HUES6 (cell line): ENCODE measurements at regions not wholly inside any gene's neighbourhood (a gene's known extent, or its start where the extent isn't known, plus 50 kb on each side); places are given as distances from the start of the nearest gene placed in this dataset.

Experiments
- H3K27ac ChIP-seq: 2 replicates; pipeline ENCODE4 v1.7.0; 2013; ENCODE audit warnings: low read depth, mild to moderate bottlenecking, low read length, inconsistent platforms
- H3K27me3 ChIP-seq: 2 replicates; pipeline ENCODE4 v1.6.1; 2013; ENCODE audit warnings: low read length; ENCODE audit not compliant: control insufficient read depth, insufficient read depth
- H3K36me3 ChIP-seq: 2 replicates; pipeline ENCODE4 v1.6.1; 2013; ENCODE audit warnings: low read length; ENCODE audit not compliant: control insufficient read depth, insufficient read depth
- H3K4me1 ChIP-seq: 2 replicates; pipeline ENCODE4 v1.6.1; 2013; ENCODE audit warnings: low read length; ENCODE audit not compliant: control insufficient read depth, insufficient read depth
- H3K4me3 ChIP-seq: 2 replicates; pipeline ENCODE4 v1.5.1; 2013; ENCODE audit warnings: low read depth, low read length
- H3K9ac ChIP-seq: one replicate; pipeline ENCODE4 v1.6.1; 2013; ENCODE audit warnings: mild to moderate bottlenecking, low read length
- H3K9me3 ChIP-seq: 2 replicates; pipeline ENCODE4 v1.6.1; 2013; ENCODE audit warnings: low read depth, low read length; ENCODE audit not compliant: control insufficient read depth, insufficient read depth

- Histone ChIP-seq H3K36me3 (no peaks in the 10 kb centered on the region), H3K9me3 (no peaks in the 10 kb centered on the region), H3K27me3 (no peaks in the 10 kb centered on the region), H3K27ac (no peak overlapping the region), H3K4me3 (no peak overlapping the region), H3K4me1 (peaks cover 31% of the 10 kb centered on the region), H3K9ac (no peak overlapping the region)
Observed at GRCh38 chr1:56189946-56190805, 389.2 kb downstream of the PLPP3 start.

GRCh38 chr1:56189454-56189853, 389.9 kb downstream of the PLPP3 start:
- H3K9ac ChIP-seq: no peak overlapping the region
- no peak overlapping the region for H3K27ac ChIP-seq
- no peak overlapping the region for H3K4me3 ChIP-seq
- H3K9me3 ChIP-seq: no peaks in the 10 kb centered on the region
- H3K27me3 ChIP-seq: no peaks in the 10 kb centered on the region
- H3K36me3 ChIP-seq: no peaks in the 10 kb centered on the region
- H3K4me1 ChIP-seq: peaks cover 31% of the 10 kb centered on the region

DNA sequence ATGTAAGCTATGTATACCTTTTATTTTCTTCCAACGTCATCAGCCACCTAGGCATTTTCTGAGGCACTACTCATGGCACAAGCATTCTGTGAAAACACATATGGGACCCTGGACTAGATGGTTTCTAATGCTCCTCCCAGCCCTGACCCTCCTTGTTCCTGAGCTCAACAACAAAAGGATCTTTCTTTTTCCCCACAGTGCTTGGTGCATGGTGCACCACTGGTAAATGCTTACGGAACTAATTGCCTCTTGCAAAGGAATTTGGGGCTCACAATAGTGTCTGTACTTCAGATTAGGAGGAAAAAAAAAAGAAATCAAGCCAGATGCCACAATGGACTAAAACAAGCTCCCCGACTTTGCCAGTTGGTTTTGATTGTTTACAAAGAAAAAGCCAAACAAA, 390.5 kb downstream of the PLPP3 start:
- no peak overlapping the region for H3K9ac ChIP-seq

DNA sequence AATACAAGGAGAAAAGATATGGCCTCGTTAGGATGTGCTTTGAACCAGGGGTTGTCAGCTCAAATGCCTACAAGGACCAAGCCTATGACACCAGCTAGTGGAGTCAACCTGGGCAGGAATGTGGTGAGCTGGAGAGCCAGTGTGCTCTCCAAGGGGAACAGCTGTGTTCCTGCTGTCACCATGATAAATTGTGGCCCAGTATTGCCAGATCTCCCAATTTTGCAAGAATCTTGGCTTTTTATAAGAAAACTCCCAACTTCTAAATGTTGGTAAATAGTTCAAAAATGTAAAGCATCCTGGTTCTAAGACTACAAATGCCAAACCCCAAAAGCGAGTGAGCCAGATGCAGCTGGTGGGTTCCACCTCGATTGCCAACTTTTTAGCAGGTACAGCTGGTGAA, 391.1 kb downstream of the PLPP3 start:
- Histone ChIP-seq H3K9me3 (no peaks in the 10 kb centered on the region), H3K9ac (no peak overlapping the region), H3K27me3 (no peaks in the 10 kb centered on the region), H3K4me1 (peaks cover 31% of the 10 kb centered on the region), H3K36me3 (no peaks in the 10 kb centered on the region), H3K27ac (no peak overlapping the region), H3K4me3 (no peak overlapping the region)

More for the DNA sequence above, 390.5 kb downstream of the PLPP3 start:
- no peaks in the 10 kb centered on the region for H3K9me3 ChIP-seq
- no peak overlapping the region for H3K4me3 ChIP-seq
- no peaks in the 10 kb centered on the region for H3K36me3 ChIP-seq
- no peaks in the 10 kb centered on the region for H3K27me3 ChIP-seq
- H3K27ac ChIP-seq: no peak overlapping the region
- H3K4me1 ChIP-seq: peaks cover 31% of the 10 kb centered on the region

DNA sequence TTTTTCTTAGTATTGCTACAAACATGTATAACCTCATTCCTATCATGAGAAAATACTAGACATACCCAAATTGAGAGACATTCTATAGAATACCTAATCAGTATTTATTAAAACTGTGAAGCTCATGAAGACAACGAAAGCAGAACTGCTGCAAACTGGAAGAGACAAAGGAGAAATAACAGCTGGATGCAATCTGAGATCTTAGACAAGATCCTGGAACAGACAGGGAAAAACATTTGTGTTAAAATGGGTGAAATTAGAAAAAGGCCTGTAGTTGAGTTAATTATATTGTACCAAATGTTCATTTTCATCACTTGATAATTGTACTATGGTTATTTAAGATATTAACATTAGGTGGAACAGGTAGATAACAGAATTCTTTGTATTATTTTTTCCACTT, 392.0 kb downstream of the PLPP3 start:
- Histone ChIP-seq H3K4me1 (peaks cover 31% of the 10 kb centered on the region), H3K4me3 (no peak overlapping the region), H3K27me3 (no peaks in the 10 kb centered on the region), H3K36me3 (no peaks in the 10 kb centered on the region), H3K27ac (no peak overlapping the region), H3K9me3 (no peaks in the 10 kb centered on the region), H3K9ac (no peak overlapping the region)

- Histone ChIP-seq H3K27ac (no peak overlapping the region), H3K9me3 (no peaks in the 10 kb centered on the region), H3K36me3 (no peaks in the 10 kb centered on the region)
Observed at GRCh38 chr1:56185493-56185892, 393.9 kb downstream of the PLPP3 start.

DNA sequence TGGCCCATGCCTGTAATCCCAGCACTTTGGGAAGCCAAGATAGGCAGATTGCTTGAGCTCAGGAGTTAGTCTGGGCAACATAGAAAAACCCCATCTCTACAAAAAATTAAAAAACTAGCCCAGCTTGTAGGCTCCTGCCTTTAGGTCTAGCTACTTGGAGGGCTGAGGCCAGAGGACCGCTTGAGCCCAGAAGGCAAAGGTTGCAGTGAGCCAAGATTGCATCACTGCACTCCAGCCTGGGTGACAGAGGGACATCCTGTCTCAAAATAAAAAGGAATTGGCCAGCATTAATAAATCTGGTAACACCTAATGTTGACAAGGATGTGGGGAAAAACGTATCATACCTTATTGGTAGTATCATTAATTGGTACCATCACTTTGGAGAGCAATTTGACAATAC, 396.2 kb downstream of the PLPP3 start:
- Histone ChIP-seq H3K4me3 (no peak overlapping the region), H3K9ac (no peak overlapping the region), H3K27me3 (no peaks in the 10 kb centered on the region), H3K9me3 (no peaks in the 10 kb centered on the region), H3K27ac (no peak overlapping the region), H3K36me3 (no peaks in the 10 kb centered on the region), H3K4me1 (peaks cover 18% of the 10 kb centered on the region)

More at GRCh38 chr1:56185493-56185892, 393.9 kb downstream of the PLPP3 start:
- H3K9ac ChIP-seq: no peak overlapping the region
- H3K27me3 ChIP-seq: no peaks in the 10 kb centered on the region
- no peak overlapping the region for H3K4me3 ChIP-seq
- peaks cover 37% of the 10 kb centered on the region for H3K4me1 ChIP-seq

DNA sequence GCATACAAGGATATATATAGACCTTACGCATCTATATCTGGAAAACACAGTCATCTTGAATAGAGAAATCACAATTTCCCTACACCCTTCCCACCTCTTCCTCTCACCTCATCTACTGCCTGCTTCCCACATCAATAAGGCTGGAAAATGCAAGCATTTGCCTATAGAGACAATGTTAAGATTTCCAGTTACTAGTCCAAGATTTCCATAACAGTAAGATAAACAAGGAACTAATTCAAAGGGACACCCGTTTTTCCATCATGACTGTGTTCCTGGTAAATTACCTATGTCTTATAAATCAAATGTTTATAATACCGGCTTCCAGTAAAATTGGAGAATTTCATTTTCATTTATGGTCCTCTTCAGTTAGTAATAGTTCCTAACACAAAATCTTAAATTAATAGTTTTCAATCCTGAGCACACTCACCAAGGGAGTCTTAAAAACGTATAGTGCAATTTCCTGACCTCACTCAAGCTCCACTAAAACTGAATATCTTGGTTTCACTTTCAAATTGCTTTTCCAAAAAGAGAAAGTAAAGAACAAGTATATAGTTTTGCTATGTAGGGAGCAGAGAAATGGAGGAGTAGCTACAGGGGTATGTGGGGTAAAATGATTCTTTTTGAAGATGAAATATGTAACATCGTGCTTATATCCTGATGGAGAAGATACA, 398.7 kb downstream of the PLPP3 start:
- no peaks in the 10 kb centered on the region for H3K9me3 ChIP-seq
- H3K27me3 ChIP-seq: no peaks in the 10 kb centered on the region
- no peak overlapping the region for H3K4me3 ChIP-seq
- no peaks in the 10 kb centered on the region for H3K36me3 ChIP-seq
- H3K9ac ChIP-seq: no peak overlapping the region
- H3K4me1 ChIP-seq: peaks cover 12% of the 10 kb centered on the region
- no peak overlapping the region for H3K27ac ChIP-seq

- Histone ChIP-seq H3K9me3 (no peaks in the 10 kb centered on the region), H3K27me3 (no peaks in the 10 kb centered on the region), H3K4me1 (peaks cover 10% of the 10 kb centered on the region), H3K9ac (no peak overlapping the region), H3K4me3 (no peak overlapping the region), H3K27ac (no peak overlapping the region), H3K36me3 (no peaks in the 10 kb centered on the region)
Observed at GRCh38 chr1:56179543-56179942, 399.8 kb downstream of the PLPP3 start.

- H3K9ac ChIP-seq: no peak overlapping the region
- no peaks in the 10 kb centered on the region for H3K9me3 ChIP-seq
- no peaks in the 10 kb centered on the region; the same call in 1 of the 2 replicates for H3K4me1 ChIP-seq
- H3K4me3 ChIP-seq: no peak overlapping the region
- H3K36me3 ChIP-seq: no peaks in the 10 kb centered on the region
- H3K27ac ChIP-seq: no peak overlapping the region
- no peaks in the 10 kb centered on the region for H3K27me3 ChIP-seq
Observed at GRCh38 chr1:56175211-56175610, 404.2 kb downstream of the PLPP3 start.

GRCh38 chr1:56174176-56174885, 405.0 kb downstream of the PLPP3 start:
- Histone ChIP-seq H3K9me3 (no peaks in the 10 kb centered on the region), H3K9ac (no peak overlapping the region), H3K36me3 (no peaks in the 10 kb centered on the region), H3K27ac (no peak overlapping the region), H3K27me3 (no peaks in the 10 kb centered on the region), H3K4me1 (no peaks in the 10 kb centered on the region), H3K4me3 (no peak overlapping the region)
